Right lobe of liver (tissue), 4 donors: ENCODE measurements at regions not wholly inside any gene's neighbourhood (a gene's known extent, or its start where the extent isn't known, plus 50 kb on each side); places are given as distances from the start of the nearest gene placed in this dataset.

Source experiments
- CTCF ChIP-seq, 4 donors: fragments of 200-600 bp in 3 of 4; fragments of 450-650 bp in 1 of 4; IDR thresholded peaks; one replicate each; pipeline versions ENCODE4 v1.5.1 to v1.8.0; 2016 to 2022; ENCODE audit warnings: antibody characterized with exemption in 4 of 4, mild to moderate bottlenecking in 2 of 4
- POLR2A ChIP-seq: fragments of 450-650 bp; IDR thresholded peaks from one replicate; pipeline ENCODE4 v1.6.1; 2017; ENCODE audit warnings: antibody characterized with exemption, mild to moderate bottlenecking
- donor health status: DM: no; HTN: no; CAD: no.
- donor health status: DM: no; HTN: no; CAD: no.
- donor health status: DM: no; HTN: yes; CAD: no.

- TF ChIP-seq CTCF (IDR thresholded peaks at IDR 0.05) (no peak), POLR2A (no peak)
Observed at GRCh38 chr4:83753260-83753659, 217.4 kb downstream of the GPAT3 start.
